ENCODE measurements at regions not wholly inside any gene's neighbourhood (a gene's known extent, or its start where the extent isn't known, plus 50 kb on each side); places are given as distances from the start of the nearest gene placed in this dataset.

DNA sequence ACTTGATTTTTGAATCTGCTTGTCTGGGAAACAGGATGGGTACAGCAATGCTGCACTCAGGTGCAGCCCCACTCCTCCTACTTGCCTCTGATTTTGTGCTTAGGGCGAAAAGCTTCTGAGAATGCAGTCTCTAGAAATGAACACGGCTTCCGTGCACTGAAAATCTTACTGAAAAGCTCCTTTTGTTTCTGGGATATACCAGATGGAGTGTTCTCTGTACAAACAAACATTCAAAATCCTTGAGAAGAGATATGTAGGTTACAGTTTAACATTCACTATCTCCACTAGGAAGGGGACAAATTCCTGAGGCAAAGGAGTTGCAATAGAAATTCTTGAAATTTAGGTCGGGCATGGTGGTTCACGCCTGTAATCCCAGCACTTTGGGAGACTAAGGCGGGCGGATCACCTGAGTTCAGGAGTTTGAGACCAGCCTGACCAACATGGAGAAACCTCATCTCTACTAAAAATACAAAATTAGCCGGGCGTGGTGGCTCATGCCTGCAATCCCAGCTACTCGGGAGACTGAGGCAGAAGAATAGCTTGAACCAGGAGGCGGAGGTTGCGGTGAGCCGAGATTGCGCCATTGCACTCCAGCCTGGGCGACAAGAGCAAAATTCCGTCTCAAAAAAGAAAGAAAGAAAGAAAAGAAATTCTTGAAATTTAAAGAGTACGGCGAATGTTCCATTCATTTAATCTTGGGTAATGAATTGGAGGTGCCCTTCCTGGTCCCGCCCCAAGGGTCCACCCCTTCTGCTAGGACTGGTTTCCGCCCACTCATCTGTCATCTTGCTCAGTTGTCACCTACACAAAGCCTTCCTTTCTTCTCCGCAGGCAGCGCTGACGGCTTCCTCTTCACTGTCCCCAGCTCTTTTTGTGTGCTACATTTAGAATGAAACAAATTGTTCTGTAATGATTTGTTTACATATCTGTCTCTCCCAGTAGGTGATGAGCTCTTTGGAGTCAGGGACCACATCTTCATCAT lies 92.4 kb downstream of the SOCS6 start:
- dilution Hi-C loops (cut with MboI; ENCODE audit: extremely low pct_ligation_motif_present, low sequenced_read_pairs) = no loop called here
- Histone ChIP-seq H3K79me2 (ENCODE audit: control insufficient read depth, insufficient read depth, low read length) (no peaks in the 10 kb centered on the region), H3K4me1 (ENCODE audit: control insufficient read depth, extremely low read depth, insufficient read depth, low read length) (peaks cover 32% of the 10 kb centered on the region), H3K4me3 (ENCODE audit: control insufficient read depth in 2 of 3, extremely low read depth in 1 of 3, insufficient read depth in 2 of 3, low read depth in 1 of 3, low read length in 3 of 3) (no peak overlapping the region), H2AFZ (ENCODE audit: control insufficient read depth, low read length) (no peak overlapping the region), H3K9me3 (ENCODE audit: control insufficient read depth, low read depth, low read length) (no peaks in the 10 kb centered on the region), H3K9ac (ENCODE audit: control insufficient read depth, extremely low read depth, insufficient read depth, low read length) (no peak overlapping the region), H4K20me1 (ENCODE audit: control insufficient read depth, extremely low read depth, insufficient read depth, low read length) (no peaks in the 10 kb centered on the region), H3K36me3 (ENCODE audit: control insufficient read depth in 2 of 2, extremely low read depth in 1 of 2, insufficient read depth in 2 of 2, low read length in 2 of 2) (no peaks in the 10 kb centered on the region), H3K4me2 (ENCODE audit: control insufficient read depth, extremely low read depth, insufficient read depth, low read depth, low read length) (peak overlapping the region; percentile 38), H3K9me1 (ENCODE audit: control insufficient read depth, extremely low read depth, insufficient read depth, low read length) (no peaks in the 10 kb centered on the region), H3K27ac (ENCODE audit: control insufficient read depth, insufficient read depth, low read length) (no peak overlapping the region), H3K27me3 (ENCODE audit: control insufficient read depth, extremely low read depth, insufficient read depth, low read length) (no peaks in the 10 kb centered on the region)
- DNase-seq (ENCODE audit: low read depth, low spot score) (no peak), FAIRE-seq (no peak)
- TF ChIP-seq EZH2 (IDR thresholded peaks at IDR 0.05; ENCODE audit: low read length) = no peak
- TF ChIP-seq, protein P1, sequence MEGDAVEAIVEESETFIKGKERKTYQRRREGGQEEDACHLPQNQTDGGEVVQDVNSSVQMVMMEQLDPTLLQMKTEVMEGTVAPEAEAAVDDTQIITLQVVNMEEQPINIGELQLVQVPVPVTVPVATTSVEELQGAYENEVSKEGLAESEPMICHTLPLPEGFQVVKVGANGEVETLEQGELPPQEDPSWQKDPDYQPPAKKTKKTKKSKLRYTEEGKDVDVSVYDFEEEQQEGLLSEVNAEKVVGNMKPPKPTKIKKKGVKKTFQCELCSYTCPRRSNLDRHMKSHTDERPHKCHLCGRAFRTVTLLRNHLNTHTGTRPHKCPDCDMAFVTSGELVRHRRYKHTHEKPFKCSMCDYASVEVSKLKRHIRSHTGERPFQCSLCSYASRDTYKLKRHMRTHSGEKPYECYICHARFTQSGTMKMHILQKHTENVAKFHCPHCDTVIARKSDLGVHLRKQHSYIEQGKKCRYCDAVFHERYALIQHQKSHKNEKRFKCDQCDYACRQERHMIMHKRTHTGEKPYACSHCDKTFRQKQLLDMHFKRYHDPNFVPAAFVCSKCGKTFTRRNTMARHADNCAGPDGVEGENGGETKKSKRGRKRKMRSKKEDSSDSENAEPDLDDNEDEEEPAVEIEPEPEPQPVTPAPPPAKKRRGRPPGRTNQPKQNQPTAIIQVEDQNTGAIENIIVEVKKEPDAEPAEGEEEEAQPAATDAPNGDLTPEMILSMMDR (optimal IDR thresholded peaks at IDR 0.05 in 1 of 3, IDR thresholded peaks at IDR 0.05 in 1 of 3, conservative IDR thresholded peaks at IDR 0.05 in 1 of 3; ENCODE audit: extremely low read depth in 1 of 3, insufficient read depth in 2 of 3, low read length in 3 of 3) = no peak

Small RNA genes in the stretch of these regions (small RNA-seq; reads per million reads assigned to genes)
- 0 to 1.3 (median 0) reads per million in 3 experiments for gene RN7SL795P (ENCODE audit: insufficient read length in 3 of 3, low read depth in 3 of 3, low replicate concordance in 1 of 3)
